OCI-LY1 (cell line): ENCODE measurements at regions not wholly inside any gene's neighbourhood (a gene's known extent, or its start where the extent isn't known, plus 50 kb on each side); places are given as distances from the start of the nearest gene placed in this dataset.

Source experiments
- H2AFZ ChIP-seq: fragments of 200-600 bp; sonication (generic), shearing (Covaris generic); 2 replicates; pipeline ENCODE4 v1.6.0; 2014; ENCODE audit warnings: antibody characterized with exemption, mild to moderate bottlenecking, low read length
- H3F3A ChIP-seq: fragments of 200-600 bp; sonication (generic), shearing (Covaris generic); 2 replicates; pipeline ENCODE4 v1.6.0; 2014; ENCODE audit warnings: mild to moderate bottlenecking, antibody characterized with exemption, low read length, moderate library complexity; ENCODE audit not compliant: insufficient read depth
- H3K27ac ChIP-seq: fragments of 200-600 bp; sonication (generic); 2 replicates; pipeline ENCODE4 v1.5.1; 2014; ENCODE audit warnings: low read length, mixed run types, mild to moderate bottlenecking, low read depth; ENCODE audit not compliant: poor library complexity, severe bottlenecking
- H3K27me3 ChIP-seq: fragments of 200-600 bp; sonication (generic); 2 replicates; pipeline ENCODE4 v1.6.0; 2014; ENCODE audit warnings: antibody characterized with exemption, mild to moderate bottlenecking, low read length, moderate library complexity; ENCODE audit not compliant: insufficient read depth
- H3K36me3 ChIP-seq: fragments of 200-600 bp; sonication (generic); 2 replicates; pipeline ENCODE4 v1.6.1; 2014; ENCODE audit warnings: mild to moderate bottlenecking, antibody characterized with exemption, low read length, moderate library complexity, mixed read lengths; ENCODE audit not compliant: insufficient read depth
- H3K4me1 ChIP-seq: fragments of 200-600 bp; sonication (generic); 2 replicates; pipeline ENCODE4 v1.5.1; 2014; ENCODE audit warnings: mild to moderate bottlenecking, low read length, moderate library complexity; ENCODE audit not compliant: insufficient read depth, severe bottlenecking
- H3K4me2 ChIP-seq: fragments of 200-600 bp; sonication (generic), shearing (Covaris generic); 2 replicates; pipeline ENCODE4 v1.6.1; 2014; ENCODE audit warnings: low read length
- H3K4me3 ChIP-seq: fragments of 200-600 bp; sonication (generic); 2 replicates; pipeline ENCODE4 v1.5.1; 2014; ENCODE audit warnings: low read length, low read depth, mild to moderate bottlenecking, mixed read lengths; ENCODE audit not compliant: poor library complexity, severe bottlenecking
- H3K79me2 ChIP-seq: fragments of 200-600 bp; shearing (Covaris generic); 2 replicates; pipeline ENCODE4 v1.6.1; 2016; ENCODE audit warnings: mixed run types, low read length, mixed read lengths; ENCODE audit not compliant: insufficient read depth
- H3K9ac ChIP-seq: fragments of 200-600 bp; sonication (generic), shearing (Covaris generic); 2 replicates; pipeline ENCODE4 v1.6.1; 2014; ENCODE audit warnings: mild to moderate bottlenecking, low read length, mixed read lengths
- H3K9me2 ChIP-seq: fragments of 200-600 bp; sonication (generic), shearing (Covaris generic); 2 replicates; pipeline ENCODE4 v1.6.1; 2014; ENCODE audit warnings: low read depth, mild to moderate bottlenecking, low read length, mixed read lengths
- H3K9me3 ChIP-seq: fragments of 200-600 bp; shearing (Covaris generic); 2 replicates; pipeline ENCODE4 v1.6.1; 2014; ENCODE audit warnings: low read length, mixed read lengths
- H4K20me1 ChIP-seq: fragments of 200-600 bp; sonication (generic), shearing (Covaris generic); 2 replicates; pipeline ENCODE4 v1.6.0; 2016; ENCODE audit warnings: mild to moderate bottlenecking, low read length; ENCODE audit not compliant: insufficient read depth
- EZH2 ChIP-seq: fragments of 200-600 bp; sonication (generic), shearing (Covaris generic); IDR thresholded peaks from 2 replicates; pipeline ENCODE4 v1.8.0; 2017; ENCODE audit warnings: borderline replicate concordance, mixed run types, mild to moderate bottlenecking, antibody characterized with exemption, low read length, moderate library complexity, mixed read lengths
- TF ChIP-seq, protein P1 (sequence below): fragments of 200-600 bp; sonication (generic), shearing (Covaris generic); IDR thresholded peaks from 2 replicates; pipeline ENCODE4 v1.5.1; 2017; ENCODE audit warnings: mild to moderate bottlenecking, antibody characterized with exemption, low read length, moderate library complexity, mixed read lengths

DNA sequence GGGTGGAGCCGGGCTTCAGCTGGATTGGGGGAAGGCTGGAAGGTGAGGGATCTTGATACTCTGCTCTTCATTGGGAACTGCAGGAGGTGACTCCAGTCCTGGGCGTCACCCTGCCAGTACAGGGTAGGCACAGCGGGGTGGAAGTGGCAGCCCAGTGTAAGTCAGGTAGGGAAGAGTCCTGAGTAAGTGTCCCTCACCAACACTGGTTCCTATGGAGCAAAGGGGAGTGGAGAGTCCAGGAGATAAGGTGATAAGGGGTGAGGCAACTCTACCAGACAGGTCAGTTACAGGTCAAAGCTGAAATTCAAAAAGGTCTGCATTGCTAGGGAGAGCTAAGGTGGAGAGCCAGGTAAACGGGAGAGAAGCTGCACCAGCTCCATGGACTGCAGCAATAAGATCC is 145.6 kb upstream of the NFE2L3 start:
- no peak overlapping the region for H3K9ac ChIP-seq
- H3F3A ChIP-seq, result no peaks in the 10 kb centered on the region
- TF ChIP-seq EZH2, result no peak
- TF ChIP-seq, protein P1, sequence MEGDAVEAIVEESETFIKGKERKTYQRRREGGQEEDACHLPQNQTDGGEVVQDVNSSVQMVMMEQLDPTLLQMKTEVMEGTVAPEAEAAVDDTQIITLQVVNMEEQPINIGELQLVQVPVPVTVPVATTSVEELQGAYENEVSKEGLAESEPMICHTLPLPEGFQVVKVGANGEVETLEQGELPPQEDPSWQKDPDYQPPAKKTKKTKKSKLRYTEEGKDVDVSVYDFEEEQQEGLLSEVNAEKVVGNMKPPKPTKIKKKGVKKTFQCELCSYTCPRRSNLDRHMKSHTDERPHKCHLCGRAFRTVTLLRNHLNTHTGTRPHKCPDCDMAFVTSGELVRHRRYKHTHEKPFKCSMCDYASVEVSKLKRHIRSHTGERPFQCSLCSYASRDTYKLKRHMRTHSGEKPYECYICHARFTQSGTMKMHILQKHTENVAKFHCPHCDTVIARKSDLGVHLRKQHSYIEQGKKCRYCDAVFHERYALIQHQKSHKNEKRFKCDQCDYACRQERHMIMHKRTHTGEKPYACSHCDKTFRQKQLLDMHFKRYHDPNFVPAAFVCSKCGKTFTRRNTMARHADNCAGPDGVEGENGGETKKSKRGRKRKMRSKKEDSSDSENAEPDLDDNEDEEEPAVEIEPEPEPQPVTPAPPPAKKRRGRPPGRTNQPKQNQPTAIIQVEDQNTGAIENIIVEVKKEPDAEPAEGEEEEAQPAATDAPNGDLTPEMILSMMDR, result no peak
- H3K9me3 ChIP-seq, result no peaks in the 10 kb centered on the region
- H3K79me2 ChIP-seq, result no peaks in the 10 kb centered on the region
- no peak overlapping the region for H3K4me3 ChIP-seq
- H2AFZ ChIP-seq, result no peak overlapping the region
- H3K9me2 ChIP-seq, result no peaks in the 10 kb centered on the region
- H3K4me1 ChIP-seq, result peaks cover 6% of the 10 kb centered on the region
- H4K20me1 ChIP-seq, result no peaks in the 10 kb centered on the region
- no peak overlapping the region for H3K4me2 ChIP-seq
- no peak overlapping the region for H3K27ac ChIP-seq
- no peaks in the 10 kb centered on the region for H3K36me3 ChIP-seq
- peaks cover 14% of the 10 kb centered on the region for H3K27me3 ChIP-seq

DNA sequence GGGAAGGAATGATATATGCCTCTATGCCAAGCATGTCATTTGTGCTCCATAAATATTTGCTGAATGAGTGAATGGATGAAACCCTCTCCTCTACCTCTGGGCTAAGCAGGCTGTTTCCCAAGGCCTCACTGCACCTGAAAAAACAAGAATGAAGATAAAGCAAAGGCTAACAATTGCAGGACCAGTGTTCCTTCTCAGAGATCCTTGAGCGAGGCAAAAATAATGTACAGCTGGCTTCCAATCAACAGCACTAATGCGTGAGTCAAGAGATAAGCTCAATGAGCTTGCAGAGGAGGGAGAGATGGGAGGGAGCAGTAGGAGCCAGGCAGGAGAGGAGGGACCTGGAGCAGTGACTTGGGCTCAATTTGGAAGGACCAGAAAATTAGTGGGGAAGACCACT is 144.5 kb upstream of the NFE2L3 start:
- TF ChIP-seq, protein P1, result no peak
- no peak for TF ChIP-seq EZH2
- no peak overlapping the region for H3K4me2 ChIP-seq
- no peak overlapping the region for H3K9ac ChIP-seq
- no peaks in the 10 kb centered on the region for H4K20me1 ChIP-seq
- no peaks in the 10 kb centered on the region for H3K9me3 ChIP-seq
- H3K36me3 ChIP-seq, result no peaks in the 10 kb centered on the region
- H3K9me2 ChIP-seq, result no peaks in the 10 kb centered on the region
- H3K27me3 ChIP-seq, result peaks cover 14% of the 10 kb centered on the region
- no peak overlapping the region for H3K4me3 ChIP-seq
- H3F3A ChIP-seq, result no peaks in the 10 kb centered on the region
- H3K27ac ChIP-seq, result no peak overlapping the region
- no peak overlapping the region for H2AFZ ChIP-seq
- peaks cover 12% of the 10 kb centered on the region for H3K4me1 ChIP-seq
- no peaks in the 10 kb centered on the region for H3K79me2 ChIP-seq

DNA sequence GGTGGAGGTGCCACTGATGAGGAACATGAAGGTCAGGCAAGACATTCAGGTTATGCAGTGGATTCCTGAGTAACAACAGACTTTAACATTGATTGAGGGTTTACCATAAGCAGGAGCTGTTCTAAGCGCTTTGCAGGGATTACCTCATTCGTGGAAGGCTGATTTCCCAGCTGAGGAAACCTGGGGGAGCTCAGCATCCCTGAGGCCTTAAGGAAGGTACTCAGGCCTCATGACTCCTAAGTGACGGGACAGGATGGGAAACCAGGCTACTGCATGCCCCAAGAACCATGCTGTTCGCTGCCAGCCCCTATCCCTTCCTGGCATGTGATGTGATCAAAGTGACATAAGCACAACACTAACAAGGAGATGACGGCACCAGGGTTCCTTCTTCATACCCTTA is 143.6 kb upstream of the NFE2L3 start:
- no peak for TF ChIP-seq EZH2
- TF ChIP-seq, protein P1, result no peak
- H3K9me2 ChIP-seq, result no peaks in the 10 kb centered on the region
- H3K9ac ChIP-seq, result no peak overlapping the region
- H2AFZ ChIP-seq, result no peak overlapping the region
- peaks cover 14% of the 10 kb centered on the region for H3K27me3 ChIP-seq
- H3K79me2 ChIP-seq, result no peaks in the 10 kb centered on the region
- H3K4me1 ChIP-seq, result peaks cover 16% of the 10 kb centered on the region
- no peak overlapping the region for H3K27ac ChIP-seq
- no peak overlapping the region for H3K4me2 ChIP-seq
- no peaks in the 10 kb centered on the region for H3K36me3 ChIP-seq
- H4K20me1 ChIP-seq, result no peaks in the 10 kb centered on the region
- no peaks in the 10 kb centered on the region for H3F3A ChIP-seq
- no peaks in the 10 kb centered on the region for H3K9me3 ChIP-seq
- H3K4me3 ChIP-seq, result no peak overlapping the region
